ENCODE measurements at regions not wholly inside any gene's neighbourhood (a gene's known extent, or its start where the extent isn't known, plus 50 kb on each side); places are given as distances from the start of the nearest gene placed in this dataset.

DNA sequence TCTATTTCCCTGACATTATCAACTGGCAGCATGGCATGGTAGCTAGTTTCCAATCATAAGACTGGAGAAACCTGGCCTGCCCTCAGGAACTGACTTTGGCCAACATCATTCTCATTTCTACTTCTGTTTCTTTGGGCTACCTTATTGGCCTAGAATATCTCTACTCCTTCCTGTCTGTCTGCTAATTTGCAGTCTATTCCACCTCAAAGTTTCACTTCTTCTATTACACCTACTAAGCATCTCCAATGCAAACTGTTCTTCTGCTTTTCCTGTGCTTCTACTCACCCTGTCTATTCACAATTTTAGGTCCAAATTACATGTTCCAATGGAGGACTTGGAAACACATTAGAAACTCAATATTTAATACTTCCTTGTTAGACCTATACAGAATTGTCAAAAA is 65.6 kb downstream of the ZNF503 start:
- TF ChIP-seq, protein P1, sequence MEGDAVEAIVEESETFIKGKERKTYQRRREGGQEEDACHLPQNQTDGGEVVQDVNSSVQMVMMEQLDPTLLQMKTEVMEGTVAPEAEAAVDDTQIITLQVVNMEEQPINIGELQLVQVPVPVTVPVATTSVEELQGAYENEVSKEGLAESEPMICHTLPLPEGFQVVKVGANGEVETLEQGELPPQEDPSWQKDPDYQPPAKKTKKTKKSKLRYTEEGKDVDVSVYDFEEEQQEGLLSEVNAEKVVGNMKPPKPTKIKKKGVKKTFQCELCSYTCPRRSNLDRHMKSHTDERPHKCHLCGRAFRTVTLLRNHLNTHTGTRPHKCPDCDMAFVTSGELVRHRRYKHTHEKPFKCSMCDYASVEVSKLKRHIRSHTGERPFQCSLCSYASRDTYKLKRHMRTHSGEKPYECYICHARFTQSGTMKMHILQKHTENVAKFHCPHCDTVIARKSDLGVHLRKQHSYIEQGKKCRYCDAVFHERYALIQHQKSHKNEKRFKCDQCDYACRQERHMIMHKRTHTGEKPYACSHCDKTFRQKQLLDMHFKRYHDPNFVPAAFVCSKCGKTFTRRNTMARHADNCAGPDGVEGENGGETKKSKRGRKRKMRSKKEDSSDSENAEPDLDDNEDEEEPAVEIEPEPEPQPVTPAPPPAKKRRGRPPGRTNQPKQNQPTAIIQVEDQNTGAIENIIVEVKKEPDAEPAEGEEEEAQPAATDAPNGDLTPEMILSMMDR (IDR thresholded peaks at IDR 0.05), result no peak
- TF ChIP-seq PHF8 (IDR thresholded peaks at IDR 0.05; ENCODE audit: borderline replicate concordance, low read depth) (no peak), NR3C1 (IDR thresholded peaks at IDR 0.05) (no peak), POLR2A (IDR thresholded peaks at IDR 0.05; ENCODE audit: low read length) (no peak), ESRRA (IDR thresholded peaks at IDR 0.05; ENCODE audit: borderline replicate concordance, low read length) (no peak), SMC3 (IDR thresholded peaks at IDR 0.05) (no peak), SREBF2 (IDR thresholded peaks at IDR 0.05) (no peak), HEYL (CRISPR knock-in tag; IDR thresholded peaks at IDR 0.05) (no peak), CBX2 (IDR thresholded peaks at IDR 0.05; ENCODE audit: borderline replicate concordance, low read depth) (no peak)
- TF ChIP-seq, protein P2, sequence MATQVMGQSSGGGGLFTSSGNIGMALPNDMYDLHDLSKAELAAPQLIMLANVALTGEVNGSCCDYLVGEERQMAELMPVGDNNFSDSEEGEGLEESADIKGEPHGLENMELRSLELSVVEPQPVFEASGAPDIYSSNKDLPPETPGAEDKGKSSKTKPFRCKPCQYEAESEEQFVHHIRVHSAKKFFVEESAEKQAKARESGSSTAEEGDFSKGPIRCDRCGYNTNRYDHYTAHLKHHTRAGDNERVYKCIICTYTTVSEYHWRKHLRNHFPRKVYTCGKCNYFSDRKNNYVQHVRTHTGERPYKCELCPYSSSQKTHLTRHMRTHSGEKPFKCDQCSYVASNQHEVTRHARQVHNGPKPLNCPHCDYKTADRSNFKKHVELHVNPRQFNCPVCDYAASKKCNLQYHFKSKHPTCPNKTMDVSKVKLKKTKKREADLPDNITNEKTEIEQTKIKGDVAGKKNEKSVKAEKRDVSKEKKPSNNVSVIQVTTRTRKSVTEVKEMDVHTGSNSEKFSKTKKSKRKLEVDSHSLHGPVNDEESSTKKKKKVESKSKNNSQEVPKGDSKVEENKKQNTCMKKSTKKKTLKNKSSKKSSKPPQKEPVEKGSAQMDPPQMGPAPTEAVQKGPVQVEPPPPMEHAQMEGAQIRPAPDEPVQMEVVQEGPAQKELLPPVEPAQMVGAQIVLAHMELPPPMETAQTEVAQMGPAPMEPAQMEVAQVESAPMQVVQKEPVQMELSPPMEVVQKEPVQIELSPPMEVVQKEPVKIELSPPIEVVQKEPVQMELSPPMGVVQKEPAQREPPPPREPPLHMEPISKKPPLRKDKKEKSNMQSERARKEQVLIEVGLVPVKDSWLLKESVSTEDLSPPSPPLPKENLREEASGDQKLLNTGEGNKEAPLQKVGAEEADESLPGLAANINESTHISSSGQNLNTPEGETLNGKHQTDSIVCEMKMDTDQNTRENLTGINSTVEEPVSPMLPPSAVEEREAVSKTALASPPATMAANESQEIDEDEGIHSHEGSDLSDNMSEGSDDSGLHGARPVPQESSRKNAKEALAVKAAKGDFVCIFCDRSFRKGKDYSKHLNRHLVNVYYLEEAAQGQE (IDR thresholded peaks at IDR 0.05), result no peak
- TF ChIP-seq, protein P3, sequence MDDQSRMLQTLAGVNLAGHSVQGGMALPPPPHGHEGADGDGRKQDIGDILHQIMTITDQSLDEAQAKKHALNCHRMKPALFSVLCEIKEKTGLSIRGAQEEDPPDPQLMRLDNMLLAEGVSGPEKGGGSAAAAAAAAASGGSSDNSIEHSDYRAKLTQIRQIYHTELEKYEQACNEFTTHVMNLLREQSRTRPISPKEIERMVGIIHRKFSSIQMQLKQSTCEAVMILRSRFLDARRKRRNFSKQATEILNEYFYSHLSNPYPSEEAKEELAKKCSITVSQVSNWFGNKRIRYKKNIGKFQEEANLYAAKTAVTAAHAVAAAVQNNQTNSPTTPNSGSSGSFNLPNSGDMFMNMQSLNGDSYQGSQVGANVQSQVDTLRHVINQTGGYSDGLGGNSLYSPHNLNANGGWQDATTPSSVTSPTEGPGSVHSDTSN (IDR thresholded peaks at IDR 0.05), result no peak

Measured in A549 (cell line).